ENCODE measurements at regions not wholly inside any gene's neighbourhood (a gene's known extent, or its start where the extent isn't known, plus 50 kb on each side); places are given as distances from the start of the nearest gene placed in this dataset.

DNA sequence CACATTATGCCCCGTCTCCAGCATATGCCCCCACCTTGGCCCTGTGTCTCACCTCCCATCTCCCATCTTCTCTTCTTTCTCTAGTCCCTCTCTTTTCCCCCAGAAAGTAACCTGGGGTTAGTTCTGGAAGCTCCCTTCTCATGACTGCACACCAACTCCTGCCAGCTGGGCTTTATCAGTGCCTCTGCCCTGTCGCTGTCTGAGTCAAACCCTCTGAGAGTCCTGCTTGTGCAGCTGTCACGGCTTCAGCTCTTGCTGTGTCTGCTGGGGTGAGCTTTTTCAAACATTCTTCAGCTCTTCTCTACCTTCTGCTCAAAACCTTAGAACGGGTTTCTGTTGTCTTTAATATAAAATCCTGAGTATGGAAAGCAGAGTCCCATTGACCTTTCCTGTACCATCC is 304.5 kb upstream of the B3GAT1 start:
- ChIA-PET POLR2A (no interaction called here), CTCF (no interaction called here)
- Histone ChIP-seq H3K9ac (ENCODE audit: low read length) (no peak overlapping the region), H3K27ac (ENCODE audit: low read length in 2 of 2) (no peak overlapping the region), H3K4me1 (ENCODE audit: control insufficient read depth in 2 of 2, insufficient read depth in 2 of 2, low read length in 2 of 2) (no peaks in the 10 kb centered on the region), H3K9me3 (ENCODE audit: control extremely low read depth in 1 of 3, control insufficient read depth in 2 of 3, insufficient read depth in 1 of 3, low read length in 2 of 3) (peaks cover 0 to 4% (median 0%) of the 10 kb centered on the region in 3 donors), H3K79me2 (ENCODE audit: control insufficient read depth, insufficient read depth, low read length) (no peaks in the 10 kb centered on the region), H3K27me3 (replicated peaks in 1 of 4; ENCODE audit: control extremely low read depth in 1 of 4, control insufficient read depth in 3 of 4, insufficient read depth in 4 of 4, low read length in 3 of 4) (no peaks in the 10 kb centered on the region), H2AFZ (ENCODE audit: insufficient read depth, low read depth, low read length, poor library complexity, severe bottlenecking) (no peak overlapping the region), H3K4me2 (replicated peaks; ENCODE audit: low read depth, low read length, poor library complexity, severe bottlenecking) (no peak overlapping the region), H4K20me1 (ENCODE audit: control insufficient read depth, insufficient read depth, low read length, poor library complexity, severe bottlenecking) (no peaks in the 10 kb centered on the region), H3K36me3 (replicated peaks in 1 of 2; ENCODE audit: control extremely low read depth in 1 of 2, control insufficient read depth in 1 of 2, extremely low read depth in 1 of 2, insufficient read depth in 2 of 2, low read length in 1 of 2) (no peaks in the 10 kb centered on the region), H3K4me3 (ENCODE audit: control extremely low read depth in 1 of 5, extremely low read depth in 1 of 5, insufficient read depth in 1 of 5, low read depth in 2 of 5, low read length in 4 of 5) (no peak overlapping the region)
- H3K27me3 Mint-ChIP-seq = peaks cover 4% of the 10 kb centered on the region
- no peak overlapping the region for H3K4me3 Mint-ChIP-seq
- intact Hi-C loops (cut with micrococcal nuclease) = no loop called here
- no peaks in the 10 kb centered on the region for H3K9me3 Mint-ChIP-seq (ENCODE audit: insufficient read depth)
- no peak overlapping the region for H3K27ac Mint-ChIP-seq
- H3K4me1 Mint-ChIP-seq = no peaks in the 10 kb centered on the region
- 72% methylated on average over 2 of the region's 4 CpGs for WGBS (ENCODE audit: insufficient coverage)
- ATAC-seq (ENCODE audit: low read depth) = no peak
- DNase-seq = no peak
- TF ChIP-seq EZH2 (IDR thresholded peaks at IDR 0.05; ENCODE audit: borderline replicate concordance, insufficient read depth, low read depth, low read length, poor library complexity, severe bottlenecking) = no peak
- TF ChIP-seq, protein P1, sequence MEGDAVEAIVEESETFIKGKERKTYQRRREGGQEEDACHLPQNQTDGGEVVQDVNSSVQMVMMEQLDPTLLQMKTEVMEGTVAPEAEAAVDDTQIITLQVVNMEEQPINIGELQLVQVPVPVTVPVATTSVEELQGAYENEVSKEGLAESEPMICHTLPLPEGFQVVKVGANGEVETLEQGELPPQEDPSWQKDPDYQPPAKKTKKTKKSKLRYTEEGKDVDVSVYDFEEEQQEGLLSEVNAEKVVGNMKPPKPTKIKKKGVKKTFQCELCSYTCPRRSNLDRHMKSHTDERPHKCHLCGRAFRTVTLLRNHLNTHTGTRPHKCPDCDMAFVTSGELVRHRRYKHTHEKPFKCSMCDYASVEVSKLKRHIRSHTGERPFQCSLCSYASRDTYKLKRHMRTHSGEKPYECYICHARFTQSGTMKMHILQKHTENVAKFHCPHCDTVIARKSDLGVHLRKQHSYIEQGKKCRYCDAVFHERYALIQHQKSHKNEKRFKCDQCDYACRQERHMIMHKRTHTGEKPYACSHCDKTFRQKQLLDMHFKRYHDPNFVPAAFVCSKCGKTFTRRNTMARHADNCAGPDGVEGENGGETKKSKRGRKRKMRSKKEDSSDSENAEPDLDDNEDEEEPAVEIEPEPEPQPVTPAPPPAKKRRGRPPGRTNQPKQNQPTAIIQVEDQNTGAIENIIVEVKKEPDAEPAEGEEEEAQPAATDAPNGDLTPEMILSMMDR (IDR thresholded peaks at IDR 0.05) = no peak

DNA sequence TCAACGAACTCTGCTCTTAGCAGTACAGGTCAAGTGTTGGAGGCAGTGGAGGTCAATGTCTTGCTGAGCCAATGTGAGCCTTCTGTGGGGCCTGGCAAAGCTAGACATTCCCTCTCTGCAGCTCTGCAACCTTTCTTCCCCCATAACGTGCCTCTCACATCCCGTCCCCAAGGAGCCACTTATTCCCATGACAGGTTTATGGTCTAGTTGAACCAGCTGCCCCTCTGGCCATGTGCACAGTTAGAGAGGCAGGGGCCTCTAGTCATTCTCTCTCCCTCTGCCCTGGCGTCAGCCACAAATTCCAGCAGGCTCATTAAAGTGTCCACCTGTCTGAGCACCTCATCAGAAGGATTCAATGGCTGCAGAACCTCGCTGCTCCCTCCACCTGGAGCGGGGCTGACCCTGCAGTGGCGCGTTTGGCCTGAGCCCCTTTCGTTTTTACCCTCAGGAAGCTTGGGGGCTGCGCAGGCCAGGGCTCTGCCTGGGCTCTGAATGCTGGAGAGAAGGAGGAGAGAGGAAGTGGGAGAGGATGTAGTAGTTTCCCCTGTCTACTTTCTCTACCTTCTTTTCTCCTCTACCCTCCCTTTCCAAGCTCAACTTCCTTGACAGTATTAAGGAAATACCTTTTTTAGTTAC is 302.1 kb upstream of the B3GAT1 start:
- DNase-seq (no peak), ATAC-seq (ENCODE audit: low read depth) (no peak)
- POLR2A ChIA-PET = no interaction called here
- Histone ChIP-seq H3K27me3 (replicated peaks in 1 of 4; ENCODE audit: control extremely low read depth in 1 of 4, control insufficient read depth in 3 of 4, insufficient read depth in 4 of 4, low read length in 3 of 4) (no peaks in the 10 kb centered on the region), H3K4me2 (replicated peaks; ENCODE audit: low read depth, low read length, poor library complexity, severe bottlenecking) (no peak overlapping the region), H3K27ac (ENCODE audit: low read length in 2 of 2) (no peak overlapping the region), H3K4me1 (ENCODE audit: control insufficient read depth in 2 of 2, insufficient read depth in 2 of 2, low read length in 2 of 2) (no peaks in the 10 kb centered on the region), H2AFZ (ENCODE audit: insufficient read depth, low read depth, low read length, poor library complexity, severe bottlenecking) (no peak overlapping the region), H3K9ac (ENCODE audit: low read length) (no peak overlapping the region), H4K20me1 (ENCODE audit: control insufficient read depth, insufficient read depth, low read length, poor library complexity, severe bottlenecking) (no peaks in the 10 kb centered on the region), H3K36me3 (replicated peaks in 1 of 2; ENCODE audit: control extremely low read depth in 1 of 2, control insufficient read depth in 1 of 2, extremely low read depth in 1 of 2, insufficient read depth in 2 of 2, low read length in 1 of 2) (no peaks in the 10 kb centered on the region), H3K4me3 (ENCODE audit: control extremely low read depth in 1 of 5, extremely low read depth in 1 of 5, insufficient read depth in 1 of 5, low read depth in 2 of 5, low read length in 4 of 5) (no peak overlapping the region), H3K79me2 (ENCODE audit: control insufficient read depth, insufficient read depth, low read length) (no peaks in the 10 kb centered on the region), H3K9me3 (ENCODE audit: control extremely low read depth in 1 of 3, control insufficient read depth in 2 of 3, insufficient read depth in 1 of 3, low read length in 2 of 3) (no peaks in the 10 kb centered on the region)
- CTCF ChIA-PET = no interaction called here
- H3K4me3 Mint-ChIP-seq = no peak overlapping the region
- 47% methylated on average over 7 of the region's 10 CpGs for WGBS (ENCODE audit: insufficient coverage)
- H3K27me3 Mint-ChIP-seq = peaks cover 4% of the 10 kb centered on the region
- no peak overlapping the region for H3K27ac Mint-ChIP-seq
- H3K4me1 Mint-ChIP-seq = no peaks in the 10 kb centered on the region
- intact Hi-C loops (cut with micrococcal nuclease) = no loop called here
- H3K9me3 Mint-ChIP-seq (ENCODE audit: insufficient read depth) = no peaks in the 10 kb centered on the region
- no peak for TF ChIP-seq EZH2 (IDR thresholded peaks at IDR 0.05; ENCODE audit: borderline replicate concordance, insufficient read depth, low read depth, low read length, poor library complexity, severe bottlenecking)
- TF ChIP-seq, protein P1 (IDR thresholded peaks at IDR 0.05) = no peak
